Breast epithelium (tissue), 3 donors: ENCODE measurements at regions not wholly inside any gene's neighbourhood (a gene's known extent, or its start where the extent isn't known, plus 50 kb on each side); places are given as distances from the start of the nearest gene placed in this dataset.

ENCODE experiments used
- CTCF ChIP-seq, 3 donors: fragments of 450-650 bp; IDR thresholded peaks; one replicate each; pipeline ENCODE4 v1.5.1; 2016 to 2017; ENCODE audit warnings: antibody characterized with exemption in 3 of 3, mild to moderate bottlenecking in 3 of 3, moderate library complexity in 3 of 3
- POLR2A ChIP-seq: fragments of 450-650 bp; IDR thresholded peaks from one replicate; pipeline ENCODE4 v1.6.1; 2016; ENCODE audit warnings: antibody characterized with exemption, mild to moderate bottlenecking, moderate library complexity
- POLR2AphosphoS5 ChIP-seq, 3 donors: sonication (generic); formaldehyde crosslinking; IDR thresholded peaks; one replicate each; pipeline ENCODE4 v1.6.1; 2017; ENCODE audit warnings: antibody characterized with exemption in 3 of 3

GRCh38 chr4:96509039-96509741 lies 669.3 kb downstream of the PDHA2 start:
- no peak for TF ChIP-seq CTCF (IDR thresholded peaks at IDR 0.05)
- TF ChIP-seq POLR2A: no peak
- no peak for TF ChIP-seq POLR2AphosphoS5 (IDR thresholded peaks at IDR 0.05)
